Kidney (tissue), 13 donors: ENCODE measurements at regions not wholly inside any gene's neighbourhood (a gene's known extent, or its start where the extent isn't known, plus 50 kb on each side); places are given as distances from the start of the nearest gene placed in this dataset.
A peak's percentile ranks its signal among the peaks of the same experiment; 100 is the strongest.
"Not testable (repeated sequence)": the region's sequence is repeated elsewhere in the genome, so short reads cannot be mapped to it uniquely, and the experiment has no call there.

ENCODE experiments used
- DNase-seq, 5 donors: peaks; one replicate each; pipeline ENCODE4 v3.0.0-alpha.2; 2013 to 2020
- FAIRE-seq: peaks from 2 replicates; lab custom pipeline; 2012; peaks lifted over from hg19 to GRCh38; lab: Jason Lieb, UNC
- H3K27ac ChIP-seq, 2 donors: one replicate each; pipeline ENCODE4 v1.7.0; 2013; ENCODE audit warnings: low read depth in 2 of 2, low read length in 2 of 2, inconsistent platforms in 1 of 2
- H3K27me3 ChIP-seq: one replicate; pipeline ENCODE4 v1.7.1; 2013; ENCODE audit warnings: low read length, inconsistent platforms; ENCODE audit not compliant: control insufficient read depth, insufficient read depth
- H3K36me3 ChIP-seq, 3 donors: one replicate each; pipeline versions ENCODE4 v1.7.0 to v1.7.1; 2013; ENCODE audit warnings: low read length in 3 of 3, control low read depth in 1 of 3, inconsistent platforms in 1 of 3; ENCODE audit not compliant: insufficient read depth in 3 of 3, control insufficient read depth in 2 of 3
- H3K4me1 ChIP-seq, 3 donors: one replicate each; pipeline versions ENCODE4 v1.7.0 to v1.7.1; 2013; ENCODE audit warnings: low read length in 3 of 3, inconsistent platforms in 1 of 3, low read depth in 1 of 3; ENCODE audit not compliant: control insufficient read depth in 2 of 3, insufficient read depth in 2 of 3
- H3K4me3 ChIP-seq, 3 donors: one replicate each; pipeline versions ENCODE4 v1.7.0 to v1.8.1; 2013; ENCODE audit warnings: low read length in 3 of 3, control low read depth in 1 of 3, inconsistent platforms in 1 of 3
- H3K9ac ChIP-seq, 3 donors: one replicate each; pipeline versions ENCODE4 v1.7.0 to v1.7.1; 2013; ENCODE audit warnings: low read length in 3 of 3, control low read depth in 1 of 3, inconsistent platforms in 1 of 3
- H3K9me3 ChIP-seq, 3 donors: one replicate each; pipeline versions ENCODE4 v1.7.0 to v1.7.1; 2013; ENCODE audit warnings: low read length in 3 of 3, control low read depth in 1 of 3, inconsistent platforms in 1 of 3; ENCODE audit not compliant: control insufficient read depth in 2 of 3, insufficient read depth in 1 of 3
- CTCF ChIP-seq: IDR thresholded peaks from 3 replicates; pipeline ENCODE4 v1.5.1; 2012; ENCODE audit warnings: mild to moderate bottlenecking, moderate library complexity, borderline replicate concordance; ENCODE audit not compliant: insufficient read depth; ENCODE audit errors: extremely low read depth
- intact Hi-C: fragments of 100-400 bp; cut with DNase I; formaldehyde crosslinking; loops from one replicate; pipeline ENCODE4 v1.11.1; 2022
- donor health status: control.
- donor health status: control.
- donor health status: control.
- donor health status: control.
- donor health status: control.
- donor health status: DM: yes; HTN: yes; CAD: no.
- donor health status: Normal renal cell carcinoma (clear cell type).

DNA sequence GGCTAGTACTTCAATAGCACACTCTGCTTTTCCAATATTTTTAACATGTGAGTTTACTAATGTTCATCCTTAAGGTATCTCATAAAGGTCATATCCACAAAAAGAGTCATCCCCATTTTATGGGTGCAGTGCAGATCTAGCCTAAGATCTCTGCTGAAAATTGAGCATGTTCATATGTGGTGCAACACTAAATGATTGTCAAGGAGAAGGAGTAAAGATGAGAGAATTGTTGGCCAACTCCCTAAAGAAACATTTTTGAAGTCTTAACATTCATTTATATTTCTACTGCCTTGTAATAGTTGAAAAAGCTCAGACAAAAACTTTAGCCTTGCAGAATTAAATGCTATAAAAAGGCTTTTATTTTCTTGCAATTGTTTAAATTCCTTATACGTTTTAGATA, 1159.6 kb downstream of the TBL1XR1 start:
- no peak for TF ChIP-seq CTCF
- no peak for FAIRE-seq
- DNase-seq = no peak
- H3K27me3 ChIP-seq = no peaks in the 10 kb centered on the region
- no peak overlapping the region for H3K27ac ChIP-seq
- no peak overlapping the region for H3K4me3 ChIP-seq
- H3K9me3 ChIP-seq = no peaks in the 10 kb centered on the region
- no peaks in the 10 kb centered on the region for H3K36me3 ChIP-seq
- H3K4me1 ChIP-seq = no peaks in the 10 kb centered on the region
- intact Hi-C loops = no loop called here
- no peak overlapping the region for H3K9ac ChIP-seq

DNA sequence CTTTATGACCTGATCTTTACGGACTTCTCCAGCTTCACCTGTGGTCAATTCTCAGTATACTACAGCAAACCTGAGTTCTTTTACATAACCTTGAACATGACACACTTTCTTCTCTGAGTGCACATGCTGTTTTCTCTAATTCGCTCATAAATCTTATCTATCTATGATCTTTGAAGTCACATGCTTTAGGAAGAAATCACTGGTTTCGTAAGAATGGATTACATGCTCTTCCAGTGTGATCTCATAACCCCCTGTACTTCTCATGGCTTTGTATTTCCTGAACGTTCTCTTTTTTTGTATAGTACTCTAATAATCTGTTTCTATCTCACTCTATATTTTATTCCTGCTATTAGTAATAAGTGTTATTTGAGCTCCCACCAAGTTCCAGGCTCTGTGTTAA, 1165.2 kb downstream of the TBL1XR1 start:
- no peaks in the 10 kb centered on the region for H3K9me3 ChIP-seq
- intact Hi-C loops = no loop called here
- no peaks in the 10 kb centered on the region for H3K27me3 ChIP-seq
- H3K36me3 ChIP-seq = no peaks in the 10 kb centered on the region
- no peak overlapping the region for H3K27ac ChIP-seq
- no peak for TF ChIP-seq CTCF
- H3K9ac ChIP-seq = no peak overlapping the region
- no peak overlapping the region for H3K4me3 ChIP-seq
- no peak for DNase-seq
- FAIRE-seq = no peak
- no peaks in the 10 kb centered on the region for H3K4me1 ChIP-seq

GRCh38 chr3:176016203-176016602, 1157.1 kb downstream of the NAALADL2 start:
- H3K4me3 ChIP-seq, H3K9ac ChIP-seq, H3K27me3 ChIP-seq, DNase-seq, FAIRE-seq, H3K9me3 ChIP-seq, H3K27ac ChIP-seq, H3K4me1 ChIP-seq, H3K36me3 ChIP-seq, intact Hi-C loops: not testable (repeated sequence)

DNA sequence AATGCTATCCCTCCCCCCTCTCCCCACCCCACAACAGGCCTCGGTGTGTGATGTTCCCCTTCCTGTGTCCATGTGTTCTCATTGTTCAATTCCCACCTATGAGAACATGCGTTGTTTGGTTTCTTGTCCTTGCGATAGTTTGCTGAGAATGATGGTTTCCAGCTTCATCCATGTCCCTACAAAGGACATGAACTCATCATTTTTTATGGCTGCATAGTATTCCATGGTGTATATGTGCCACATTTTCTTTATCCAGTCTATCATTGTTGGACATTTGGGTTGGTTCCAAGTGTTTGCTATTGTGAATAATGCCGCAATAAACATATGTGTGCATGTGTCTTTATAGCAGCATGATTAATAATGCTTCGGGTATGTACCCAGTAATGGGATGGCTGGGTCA, 1156.1 kb downstream of the NAALADL2 start:
- H3K36me3 ChIP-seq, H3K9ac ChIP-seq, H3K27me3 ChIP-seq, H3K4me3 ChIP-seq, FAIRE-seq, H3K4me1 ChIP-seq, DNase-seq, H3K27ac ChIP-seq, H3K9me3 ChIP-seq, intact Hi-C loops: not testable (repeated sequence)

GRCh38 chr3:176009256-176009655, 1150.1 kb downstream of the NAALADL2 start:
- no peak overlapping the region for H3K27ac ChIP-seq
- H3K36me3 ChIP-seq = no peaks in the 10 kb centered on the region
- H3K4me3 ChIP-seq = no peak overlapping the region
- FAIRE-seq (peak; percentile 23), DNase-seq (no peak)
- no peak for TF ChIP-seq CTCF
- no peaks in the 10 kb centered on the region for H3K27me3 ChIP-seq
- H3K9me3 ChIP-seq = no peaks in the 10 kb centered on the region
- H3K4me1 ChIP-seq = no peaks in the 10 kb centered on the region
- H3K9ac ChIP-seq = no peak overlapping the region
- intact Hi-C loops = no loop called here
